Femur (tissue), 1 donor: ENCODE measurements at regions not wholly inside any gene's neighbourhood (a gene's known extent, or its start where the extent isn't known, plus 50 kb on each side); places are given as distances from the start of the nearest gene placed in this dataset.

ENCODE experiments used
- DNase-seq: peaks from one replicate; pipeline ENCODE4 v3.0.0-alpha.2; 2017

DNA sequence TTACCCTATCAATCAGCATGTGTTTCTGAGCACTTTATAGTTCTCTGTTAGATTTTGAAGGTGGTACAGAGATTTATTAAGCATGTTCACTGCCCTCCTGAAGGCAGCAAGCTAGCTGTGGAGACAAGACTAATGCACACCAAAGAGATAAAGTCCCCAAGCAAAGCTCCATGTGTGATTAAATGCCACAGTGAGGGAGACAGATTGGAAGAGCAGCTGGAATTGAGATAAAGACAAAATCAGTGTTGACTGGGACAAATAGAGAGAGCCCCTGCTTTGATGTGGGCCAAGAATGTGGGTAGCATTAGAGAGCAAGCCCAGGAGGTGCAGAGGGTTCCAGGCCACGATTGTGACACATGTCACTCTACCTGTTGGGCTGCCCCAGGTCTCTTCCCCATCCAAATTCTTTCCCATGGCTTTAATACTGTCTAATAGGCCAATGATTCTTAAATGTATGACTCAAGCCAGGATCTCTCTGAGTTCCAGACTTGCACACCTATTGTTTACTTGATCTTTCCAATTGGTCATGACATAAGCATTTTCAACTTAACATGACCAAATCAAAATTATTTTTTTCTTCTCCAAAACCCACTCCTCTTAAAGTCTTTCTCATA is 60.1 kb upstream of the ZC3H12C start:
- no peak for DNase-seq

DNA sequence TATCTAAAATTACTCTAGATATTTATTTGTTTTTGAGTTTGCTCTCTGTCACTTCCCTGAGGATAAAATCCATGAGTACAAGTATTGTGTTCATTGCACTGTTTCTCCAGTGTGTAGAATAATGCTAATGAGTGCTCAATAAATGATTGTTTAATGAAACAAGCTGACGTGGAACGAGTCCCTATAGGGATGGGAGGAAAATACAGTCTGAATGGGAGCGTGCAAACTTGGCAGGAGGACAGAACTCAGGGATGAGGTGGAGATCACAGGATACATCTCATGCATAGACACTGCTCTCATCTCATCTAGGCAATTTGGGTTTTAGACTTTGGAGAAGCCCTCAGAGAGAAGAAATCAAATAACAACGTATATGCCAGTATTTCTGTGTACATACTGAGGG is 58.4 kb upstream of the ZC3H12C start:
- DNase-seq: no peak

DNA sequence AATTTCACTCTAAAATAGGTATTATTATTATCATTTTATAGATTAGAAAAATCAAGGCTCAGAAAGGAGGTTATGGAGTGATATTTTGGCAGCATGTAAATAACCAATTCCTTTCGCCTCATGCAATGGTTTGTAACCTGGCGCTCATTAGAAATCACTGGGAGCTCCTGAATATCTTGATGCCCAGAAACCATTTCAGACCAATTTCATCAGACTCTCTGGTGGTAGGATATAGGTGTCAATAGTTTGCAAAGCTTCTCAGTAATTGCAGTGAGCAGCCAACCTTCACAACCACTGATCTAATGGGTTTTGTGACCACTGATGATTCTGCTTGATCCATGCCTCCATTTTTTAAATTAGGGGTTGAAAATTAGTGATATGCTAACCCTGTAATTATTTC is 57.8 kb upstream of the ZC3H12C start:
- no peak for DNase-seq

DNA sequence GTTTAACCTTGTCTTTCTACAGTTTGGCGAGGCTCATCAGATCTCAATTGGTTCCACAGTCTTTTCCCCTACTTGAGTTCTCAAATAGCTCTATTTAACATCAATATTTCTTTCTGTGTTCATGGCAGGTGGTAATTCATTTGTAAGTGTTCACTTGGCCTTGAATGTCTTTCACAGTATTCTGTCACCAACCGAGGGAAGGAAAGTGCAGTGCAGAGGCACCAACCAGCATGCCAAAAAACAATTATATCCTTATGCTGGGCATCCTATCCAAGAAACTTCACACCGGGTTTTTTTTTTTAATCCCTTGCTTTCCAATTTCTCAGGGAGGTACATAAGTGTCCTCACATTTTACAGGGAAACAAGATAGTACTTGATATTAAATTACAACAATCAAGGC is 55.0 kb upstream of the ZC3H12C start:
- DNase-seq: no peak
